Mucosa of rectum (tissue), 2 donors: ENCODE measurements at regions not wholly inside any gene's neighbourhood (a gene's known extent, or its start where the extent isn't known, plus 50 kb on each side); places are given as distances from the start of the nearest gene placed in this dataset.
"Not testable (repeated sequence)": the region's sequence is repeated elsewhere in the genome, so short reads cannot be mapped to it uniquely, and the experiment has no call there.

Experiments used
- H3K27ac ChIP-seq, 2 donors: one replicate each; pipeline ENCODE4 v1.7.0; 2013; ENCODE audit warnings: inconsistent platforms in 2 of 2, low read depth in 2 of 2, low read length in 2 of 2
- H3K27me3 ChIP-seq, 2 donors: one replicate each; pipeline ENCODE4 v1.7.0; 2013; ENCODE audit warnings: low read length in 2 of 2; ENCODE audit not compliant: control insufficient read depth in 2 of 2, insufficient read depth in 2 of 2
- H3K36me3 ChIP-seq, 2 donors: one replicate each; pipeline ENCODE4 v1.7.0; 2013; ENCODE audit warnings: low read length in 2 of 2; ENCODE audit not compliant: control insufficient read depth in 2 of 2, insufficient read depth in 2 of 2
- H3K4me1 ChIP-seq, 2 donors: one replicate each; pipeline ENCODE4 v1.7.0; 2013; ENCODE audit warnings: low read length in 2 of 2, mild to moderate bottlenecking in 1 of 2; ENCODE audit not compliant: control insufficient read depth in 2 of 2, insufficient read depth in 2 of 2
- H3K4me3 ChIP-seq, 2 donors: one replicate each; pipeline ENCODE4 v1.7.0; 2013; ENCODE audit warnings: low read length in 2 of 2
- H3K9ac ChIP-seq, 2 donors: one replicate each; pipeline ENCODE4 v1.7.0; 2013; ENCODE audit warnings: low read length in 2 of 2, low read depth in 1 of 2, mild to moderate bottlenecking in 1 of 2
- H3K9me3 ChIP-seq, 2 donors: one replicate each; pipeline ENCODE4 v1.7.0; 2013; ENCODE audit warnings: low read length in 2 of 2; ENCODE audit not compliant: control insufficient read depth in 2 of 2
- donor health status: healthy.
- donor health status: Normal muscosa, but diverticular disease.

GRCh38 chr7:86407291-86407690 is 236.4 kb upstream of the GRM3 start:
- no peak overlapping the region for H3K4me3 ChIP-seq
- no peaks in the 10 kb centered on the region for H3K36me3 ChIP-seq
- no peak overlapping the region for H3K27ac ChIP-seq

GRCh38 chr7:86391813-86392212 is 251.9 kb upstream of the GRM3 start:
- H3K4me1 ChIP-seq: no peaks in the 10 kb centered on the region
- H3K9ac ChIP-seq: no peak overlapping the region
- H3K4me3 ChIP-seq: no peak overlapping the region
- H3K27ac ChIP-seq: no peak overlapping the region
- H3K27me3 ChIP-seq: no peaks in the 10 kb centered on the region
- no peaks in the 10 kb centered on the region for H3K36me3 ChIP-seq
- H3K9me3 ChIP-seq: no peaks in the 10 kb centered on the region

More at GRCh38 chr7:86407291-86407690, 236.4 kb upstream of the GRM3 start:
- H3K9me3 ChIP-seq: no peaks in the 10 kb centered on the region
- no peak overlapping the region for H3K9ac ChIP-seq
- H3K27me3 ChIP-seq: no peaks in the 10 kb centered on the region
- H3K4me1 ChIP-seq: no peaks in the 10 kb centered on the region

- H3K4me3 ChIP-seq, H3K9me3 ChIP-seq, H3K4me1 ChIP-seq, H3K27me3 ChIP-seq, H3K9ac ChIP-seq, H3K36me3 ChIP-seq, H3K27ac ChIP-seq: not testable (repeated sequence)
Observed at GRCh38 chr7:86375602-86376001, 268.1 kb upstream of the GRM3 start.

GRCh38 chr7:86372262-86372661 is 271.4 kb upstream of the GRM3 start:
- no peak overlapping the region for H3K4me3 ChIP-seq
- no peaks in the 10 kb centered on the region for H3K36me3 ChIP-seq
- no peak overlapping the region for H3K27ac ChIP-seq
- H3K4me1 ChIP-seq: no peaks in the 10 kb centered on the region
- H3K9ac ChIP-seq: no peak overlapping the region
- H3K9me3 ChIP-seq: no peaks in the 10 kb centered on the region
- H3K27me3 ChIP-seq: no peaks in the 10 kb centered on the region

- Histone ChIP-seq H3K9me3 (no peaks in the 10 kb centered on the region), H3K9ac (no peak overlapping the region), H3K4me3 (no peak overlapping the region), H3K4me1 (no peaks in the 10 kb centered on the region), H3K36me3 (no peaks in the 10 kb centered on the region), H3K27me3 (no peaks in the 10 kb centered on the region), H3K27ac (no peak overlapping the region)
Observed at GRCh38 chr7:86366946-86367345, 276.8 kb upstream of the GRM3 start.

- not testable (repeated sequence) for H3K9ac ChIP-seq, H3K27me3 ChIP-seq
Observed at GRCh38 chr7:86340407-86340806, 303.3 kb upstream of the GRM3 start.

GRCh38 chr7:86339051-86339450 is 304.7 kb upstream of the GRM3 start:
- Histone ChIP-seq H3K27me3 (no peaks in the 10 kb centered on the region), H3K27ac (no peak overlapping the region), H3K9me3 (no peaks in the 10 kb centered on the region), H3K4me1 (no peaks in the 10 kb centered on the region), H3K4me3 (no peak overlapping the region), H3K36me3 (no peaks in the 10 kb centered on the region), H3K9ac (no peak overlapping the region)

More at GRCh38 chr7:86340407-86340806, 303.3 kb upstream of the GRM3 start:
- H3K27ac ChIP-seq, H3K4me3 ChIP-seq, H3K4me1 ChIP-seq, H3K36me3 ChIP-seq, H3K9me3 ChIP-seq: not testable (repeated sequence)

GRCh38 chr7:86328801-86329433 is 314.8 kb upstream of the GRM3 start:
- Histone ChIP-seq H3K27ac (no peak overlapping the region), H3K4me1 (no peaks in the 10 kb centered on the region), H3K9ac (no peak overlapping the region), H3K27me3 (no peaks in the 10 kb centered on the region), H3K36me3 (no peaks in the 10 kb centered on the region), H3K4me3 (no peak overlapping the region), H3K9me3 (no peaks in the 10 kb centered on the region)

- Histone ChIP-seq H3K9me3 (no peaks in the 10 kb centered on the region), H3K27me3 (no peaks in the 10 kb centered on the region), H3K27ac (no peak overlapping the region), H3K36me3 (no peaks in the 10 kb centered on the region), H3K4me3 (no peak overlapping the region), H3K4me1 (no peaks in the 10 kb centered on the region), H3K9ac (no peak overlapping the region)
Observed at GRCh38 chr7:86326847-86327246, 316.9 kb upstream of the GRM3 start.

GRCh38 chr7:86320889-86321288 is 322.8 kb upstream of the GRM3 start:
- Histone ChIP-seq H3K9ac (no peak overlapping the region), H3K27ac (no peak overlapping the region), H3K27me3 (no peaks in the 10 kb centered on the region), H3K4me3 (no peak overlapping the region), H3K9me3 (no peaks in the 10 kb centered on the region), H3K4me1 (no peaks in the 10 kb centered on the region), H3K36me3 (no peaks in the 10 kb centered on the region)

- Histone ChIP-seq H3K4me3 (no peak overlapping the region), H3K27me3 (no peaks in the 10 kb centered on the region), H3K9me3 (no peaks in the 10 kb centered on the region), H3K9ac (no peak overlapping the region), H3K27ac (no peak overlapping the region), H3K36me3 (no peaks in the 10 kb centered on the region), H3K4me1 (no peaks in the 10 kb centered on the region)
Observed at GRCh38 chr7:86320341-86320740, 323.4 kb upstream of the GRM3 start.
